Liver (tissue), 8 donors: ENCODE measurements at regions not wholly inside any gene's neighbourhood (a gene's known extent, or its start where the extent isn't known, plus 50 kb on each side); places are given as distances from the start of the nearest gene placed in this dataset.

Experiments
- DNase-seq: peaks from one replicate; pipeline ENCODE4 v3.0.0-alpha.2; 2017; ENCODE audit warnings: low spot score
- H3K27ac ChIP-seq, 2 donors: one replicate each; pipeline ENCODE4 v1.7.0; 2013; ENCODE audit warnings: inconsistent platforms in 2 of 2, low read length in 2 of 2, control low read depth in 1 of 2, low read depth in 1 of 2, mild to moderate bottlenecking in 1 of 2
- H3K27me3 ChIP-seq, 4 donors: one replicate each; pipeline versions ENCODE4 v1.6.1 to v1.7.0; 2013; ENCODE audit warnings: low read length in 3 of 4, inconsistent platforms in 1 of 4, mild to moderate bottlenecking in 1 of 4, moderate library complexity in 1 of 4; ENCODE audit not compliant: control insufficient read depth in 4 of 4, insufficient read depth in 4 of 4
- H3K36me3 ChIP-seq, 4 donors: one replicate each; pipeline versions ENCODE4 v1.6.1 to v1.7.0; 2013; ENCODE audit warnings: low read length in 3 of 4, mild to moderate bottlenecking in 3 of 4, low read depth in 1 of 4, moderate library complexity in 1 of 4; ENCODE audit not compliant: control insufficient read depth in 4 of 4, insufficient read depth in 3 of 4
- H3K4me1 ChIP-seq, 4 donors: one replicate each; pipeline versions ENCODE4 v1.6.1 to v1.7.0; 2013; ENCODE audit warnings: low read length in 3 of 4, mild to moderate bottlenecking in 3 of 4, moderate library complexity in 1 of 4; ENCODE audit not compliant: control insufficient read depth in 4 of 4, insufficient read depth in 4 of 4
- H3K4me3 ChIP-seq, 3 donors: one replicate each; pipeline versions ENCODE4 v1.6.1 to v1.7.0; 2013; ENCODE audit warnings: low read length in 3 of 3, control low read depth in 1 of 3, low read depth in 1 of 3, mild to moderate bottlenecking in 1 of 3
- H3K9ac ChIP-seq, 2 donors: one replicate each; pipeline ENCODE4 v1.7.0; 2013; ENCODE audit warnings: low read length in 2 of 2, mild to moderate bottlenecking in 2 of 2, moderate library complexity in 2 of 2, control low read depth in 1 of 2, low read depth in 1 of 2
- H3K9me3 ChIP-seq, 4 donors: one replicate each; pipeline versions ENCODE4 v1.6.1 to v1.7.0; 2013; ENCODE audit warnings: low read length in 3 of 4; ENCODE audit not compliant: control insufficient read depth in 4 of 4
- EGR1 ChIP-seq, 2 donors: IDR thresholded peaks; 2 replicates each; pipeline ENCODE4 v1.6.1; 2016 to 2018; ENCODE audit warnings: antibody characterized with exemption in 2 of 2, low read depth in 2 of 2
- FOXA1 ChIP-seq: IDR thresholded peaks from 2 replicates; pipeline ENCODE4 v1.6.1; 2016; ENCODE audit warnings: antibody characterized with exemption
- FOXA2 ChIP-seq: IDR thresholded peaks from 2 replicates; pipeline ENCODE4 v1.6.1; 2016; ENCODE audit warnings: antibody characterized with exemption
- GABPA ChIP-seq, 2 donors: IDR thresholded peaks in 1 of 2; conservative IDR thresholded peaks in 1 of 2; 2 replicates each; pipeline ENCODE4 v1.6.1; 2016; ENCODE audit warnings: antibody characterized with exemption in 2 of 2, mild to moderate bottlenecking in 1 of 2, moderate library complexity in 1 of 2
- HNF4A ChIP-seq, 2 donors: conservative IDR thresholded peaks; 2 replicates each; pipeline ENCODE4 v1.6.1; 2016; ENCODE audit warnings: antibody characterized with exemption in 2 of 2, mild to moderate bottlenecking in 2 of 2
- HNF4G ChIP-seq: IDR thresholded peaks from 2 replicates; pipeline ENCODE4 v1.6.1; 2016; ENCODE audit warnings: antibody characterized with exemption
- JUND ChIP-seq, 2 donors: IDR thresholded peaks; 2 replicates each; pipeline ENCODE4 v1.6.1; 2016; ENCODE audit warnings: antibody characterized with exemption in 2 of 2
- MAX ChIP-seq: IDR thresholded peaks from 2 replicates; pipeline ENCODE4 v1.6.1; 2016; ENCODE audit warnings: antibody characterized with exemption
- NR2F2 ChIP-seq: IDR thresholded peaks from 2 replicates; pipeline ENCODE4 v1.6.1; 2016; ENCODE audit warnings: antibody characterized with exemption
- RAD21 ChIP-seq, 2 donors: IDR thresholded peaks; 2 replicates each; pipeline ENCODE4 v1.6.1; 2016; ENCODE audit warnings: antibody characterized with exemption in 2 of 2, mild to moderate bottlenecking in 2 of 2
- RXRA ChIP-seq, 2 donors: IDR thresholded peaks; 2 replicates each; pipeline ENCODE4 v1.6.1; 2017 to 2018; ENCODE audit warnings: antibody characterized with exemption in 2 of 2, mild to moderate bottlenecking in 1 of 2
- SP1 ChIP-seq: IDR thresholded peaks from 2 replicates; pipeline ENCODE4 v1.6.1; 2018; ENCODE audit warnings: antibody characterized with exemption, mild to moderate bottlenecking
- TAF1 ChIP-seq: conservative IDR thresholded peaks from 2 replicates; pipeline ENCODE4 v1.6.1; 2016; ENCODE audit warnings: antibody characterized with exemption, mild to moderate bottlenecking
- YY1 ChIP-seq: IDR thresholded peaks from 2 replicates; pipeline ENCODE4 v1.6.1; 2016; ENCODE audit warnings: antibody characterized with exemption, mild to moderate bottlenecking
- WGBS: extraction: QIAGEN DNeasy Blood & Tissue Kit; methylation state at CpG from one replicate; pipeline ENCODE4 v1.1.7; 2013; 5-methylcytosine and 5-hydroxymethylcytosine counted together
- TF ChIP-seq, protein P1 (sequence below): fragments of 150-350 bp; IDR thresholded peaks from 2 replicates; pipeline ENCODE4 v1.5.1; 2017; ENCODE audit warnings: improper control_type of control experiment, low read depth, low read length; ENCODE audit not compliant: missing input control
- TF ChIP-seq, protein P2 (sequence below): IDR thresholded peaks from 2 replicates; pipeline ENCODE4 v1.6.1; 2016; ENCODE audit warnings: antibody characterized with exemption
- TF ChIP-seq, protein P3 (sequence below): IDR thresholded peaks from 2 replicates; pipeline ENCODE4 v1.6.1; 2016; ENCODE audit warnings: antibody characterized with exemption, mild to moderate bottlenecking
- donor health status: healthy.
- donor health status: healthy.
- donor health status: healthy.
- donor health status: healthy.
- donor health status: healthy.

- TF ChIP-seq, protein P1, sequence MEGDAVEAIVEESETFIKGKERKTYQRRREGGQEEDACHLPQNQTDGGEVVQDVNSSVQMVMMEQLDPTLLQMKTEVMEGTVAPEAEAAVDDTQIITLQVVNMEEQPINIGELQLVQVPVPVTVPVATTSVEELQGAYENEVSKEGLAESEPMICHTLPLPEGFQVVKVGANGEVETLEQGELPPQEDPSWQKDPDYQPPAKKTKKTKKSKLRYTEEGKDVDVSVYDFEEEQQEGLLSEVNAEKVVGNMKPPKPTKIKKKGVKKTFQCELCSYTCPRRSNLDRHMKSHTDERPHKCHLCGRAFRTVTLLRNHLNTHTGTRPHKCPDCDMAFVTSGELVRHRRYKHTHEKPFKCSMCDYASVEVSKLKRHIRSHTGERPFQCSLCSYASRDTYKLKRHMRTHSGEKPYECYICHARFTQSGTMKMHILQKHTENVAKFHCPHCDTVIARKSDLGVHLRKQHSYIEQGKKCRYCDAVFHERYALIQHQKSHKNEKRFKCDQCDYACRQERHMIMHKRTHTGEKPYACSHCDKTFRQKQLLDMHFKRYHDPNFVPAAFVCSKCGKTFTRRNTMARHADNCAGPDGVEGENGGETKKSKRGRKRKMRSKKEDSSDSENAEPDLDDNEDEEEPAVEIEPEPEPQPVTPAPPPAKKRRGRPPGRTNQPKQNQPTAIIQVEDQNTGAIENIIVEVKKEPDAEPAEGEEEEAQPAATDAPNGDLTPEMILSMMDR: no peak
- TF ChIP-seq MAX (no peak), NR2F2 (no peak)
Measured at GRCh38 chr2:136214307-136215200, 96.6 kb upstream of the CXCR4 start (continued).

- no peaks in the 10 kb centered on the region for H3K27me3 ChIP-seq
- no peak overlapping the region for H3K9ac ChIP-seq
- no peak for DNase-seq
- H3K9me3 ChIP-seq: no peaks in the 10 kb centered on the region
- TF ChIP-seq NR2F2: no peak
- TF ChIP-seq MAX: no peak
- no peak for TF ChIP-seq TAF1
- no peak for TF ChIP-seq YY1
- no peak for TF ChIP-seq HNF4A (conservative IDR thresholded peaks at IDR 0.05)
- TF ChIP-seq FOXA1: no peak
- TF ChIP-seq SP1: no peak
- no peak for TF ChIP-seq HNF4G
- no peak for TF ChIP-seq GABPA (IDR thresholded peaks at IDR 0.05 in 1 of 2, conservative IDR thresholded peaks at IDR 0.05 in 1 of 2)
- no peak for TF ChIP-seq RAD21 (IDR thresholded peaks at IDR 0.05)
- TF ChIP-seq, protein P2, sequence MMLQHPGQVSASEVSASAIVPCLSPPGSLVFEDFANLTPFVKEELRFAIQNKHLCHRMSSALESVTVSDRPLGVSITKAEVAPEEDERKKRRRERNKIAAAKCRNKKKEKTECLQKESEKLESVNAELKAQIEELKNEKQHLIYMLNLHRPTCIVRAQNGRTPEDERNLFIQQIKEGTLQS: no peak
- no peak for TF ChIP-seq RXRA (IDR thresholded peaks at IDR 0.05)
- TF ChIP-seq EGR1 (IDR thresholded peaks at IDR 0.05; ENCODE audit: low read depth in 2 of 2): no peak
- TF ChIP-seq, protein P1: no peak
- TF ChIP-seq JUND (IDR thresholded peaks at IDR 0.05): no peak
- TF ChIP-seq, protein P3, sequence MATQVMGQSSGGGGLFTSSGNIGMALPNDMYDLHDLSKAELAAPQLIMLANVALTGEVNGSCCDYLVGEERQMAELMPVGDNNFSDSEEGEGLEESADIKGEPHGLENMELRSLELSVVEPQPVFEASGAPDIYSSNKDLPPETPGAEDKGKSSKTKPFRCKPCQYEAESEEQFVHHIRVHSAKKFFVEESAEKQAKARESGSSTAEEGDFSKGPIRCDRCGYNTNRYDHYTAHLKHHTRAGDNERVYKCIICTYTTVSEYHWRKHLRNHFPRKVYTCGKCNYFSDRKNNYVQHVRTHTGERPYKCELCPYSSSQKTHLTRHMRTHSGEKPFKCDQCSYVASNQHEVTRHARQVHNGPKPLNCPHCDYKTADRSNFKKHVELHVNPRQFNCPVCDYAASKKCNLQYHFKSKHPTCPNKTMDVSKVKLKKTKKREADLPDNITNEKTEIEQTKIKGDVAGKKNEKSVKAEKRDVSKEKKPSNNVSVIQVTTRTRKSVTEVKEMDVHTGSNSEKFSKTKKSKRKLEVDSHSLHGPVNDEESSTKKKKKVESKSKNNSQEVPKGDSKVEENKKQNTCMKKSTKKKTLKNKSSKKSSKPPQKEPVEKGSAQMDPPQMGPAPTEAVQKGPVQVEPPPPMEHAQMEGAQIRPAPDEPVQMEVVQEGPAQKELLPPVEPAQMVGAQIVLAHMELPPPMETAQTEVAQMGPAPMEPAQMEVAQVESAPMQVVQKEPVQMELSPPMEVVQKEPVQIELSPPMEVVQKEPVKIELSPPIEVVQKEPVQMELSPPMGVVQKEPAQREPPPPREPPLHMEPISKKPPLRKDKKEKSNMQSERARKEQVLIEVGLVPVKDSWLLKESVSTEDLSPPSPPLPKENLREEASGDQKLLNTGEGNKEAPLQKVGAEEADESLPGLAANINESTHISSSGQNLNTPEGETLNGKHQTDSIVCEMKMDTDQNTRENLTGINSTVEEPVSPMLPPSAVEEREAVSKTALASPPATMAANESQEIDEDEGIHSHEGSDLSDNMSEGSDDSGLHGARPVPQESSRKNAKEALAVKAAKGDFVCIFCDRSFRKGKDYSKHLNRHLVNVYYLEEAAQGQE: no peak
- TF ChIP-seq FOXA2: no peak
- 68% methylated on average over 3 of the region's 3 CpGs for WGBS
- H3K36me3 ChIP-seq: no peaks in the 10 kb centered on the region
- no peaks in the 10 kb centered on the region for H3K4me1 ChIP-seq
- no peak overlapping the region for H3K27ac ChIP-seq
- no peak overlapping the region for H3K4me3 ChIP-seq
Measured at GRCh38 chr2:136213836-136214235, 95.9 kb upstream of the CXCR4 start.
